Activated CD4-positive, alpha-beta memory T cell treated with anti-CD3 and anti-CD28 coated beads, Interleukin-2, amount 10 ng/mL, durations not matched to agents 7 days and 5 days (primary cell): ENCODE measurements at regions not wholly inside any gene's neighbourhood (a gene's known extent, or its start where the extent isn't known, plus 50 kb on each side); places are given as distances from the start of the nearest gene placed in this dataset.

ENCODE experiments used
- CTCF ChIA-PET: fragments of 350-600 bp; sonication (Branson Sonifier 250); formaldehyde crosslinking; loops from one replicate; lab custom pipeline; 2021; ENCODE audit warnings: antibody characterized with exemption, inconsistent platforms; lab: Charles Lee
- POLR2A ChIA-PET: fragments of 350-600 bp; sonication (Branson Sonifier 250); formaldehyde crosslinking; loops from one replicate; lab custom pipeline; 2021; ENCODE audit warnings: antibody characterized with exemption; lab: Charles Lee
- DNase-seq: peaks from one replicate; pipeline ENCODE4 v3.0.0-alpha.2; 2020
- H3K27ac Mint-ChIP-seq: one replicate; pipeline ENCODE4 v1.8.0; 2021; ENCODE audit warnings: mild to moderate bottlenecking, mixed read lengths
- H3K27me3 Mint-ChIP-seq: one replicate; pipeline ENCODE4 v1.8.0; 2021; ENCODE audit warnings: mixed read lengths
- H3K36me3 Mint-ChIP-seq: one replicate; pipeline ENCODE4 v1.8.0; 2021; ENCODE audit warnings: low read depth, mixed read lengths
- H3K4me1 Mint-ChIP-seq: one replicate; pipeline ENCODE4 v1.8.0; 2021; ENCODE audit warnings: mixed read lengths
- H3K4me3 Mint-ChIP-seq: one replicate; pipeline ENCODE4 v1.8.0; 2021; ENCODE audit warnings: mild to moderate bottlenecking, mixed read lengths
- H3K9me3 Mint-ChIP-seq: one replicate; pipeline ENCODE4 v1.8.0; 2021; ENCODE audit warnings: mixed read lengths

GRCh38 chr5:29649321-29649720, 1544.2 kb upstream of the CDH6 start:
- no peaks in the 10 kb centered on the region for H3K36me3 Mint-ChIP-seq
- DNase-seq: no peak
- H3K9me3 Mint-ChIP-seq: peaks cover 8% of the 10 kb centered on the region
- H3K4me1 Mint-ChIP-seq: no peaks in the 10 kb centered on the region
- H3K27ac Mint-ChIP-seq: no peak overlapping the region
- CTCF ChIA-PET: no interaction called here
- H3K27me3 Mint-ChIP-seq: no peaks in the 10 kb centered on the region
- H3K4me3 Mint-ChIP-seq: no peak overlapping the region
- POLR2A ChIA-PET: no interaction called here

DNA sequence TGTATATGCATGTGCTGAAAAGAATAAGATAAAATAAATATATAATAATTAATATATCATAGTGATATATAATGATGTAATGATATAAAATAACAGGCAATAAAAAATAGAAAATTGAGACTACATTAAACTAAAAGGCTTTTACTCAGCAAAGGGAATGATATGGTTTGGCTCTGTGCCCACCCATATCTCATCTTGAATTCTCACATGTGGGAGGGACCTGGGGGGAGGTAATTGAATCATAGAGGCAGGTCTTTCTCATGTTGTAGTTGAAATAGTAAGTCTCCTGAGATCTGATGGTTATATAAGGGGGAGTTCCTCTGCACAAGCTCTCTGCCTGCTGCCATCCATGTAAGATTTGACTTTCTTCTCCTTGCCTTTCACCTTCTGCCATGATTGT, 1550.9 kb upstream of the CDH6 start:
- POLR2A ChIA-PET: no interaction called here
- no peak overlapping the region for H3K4me3 Mint-ChIP-seq

GRCh38 chr5:29614206-29614605, 1579.3 kb upstream of the CDH6 start:
- DNase-seq: no peak
- ChIA-PET CTCF (no interaction called here), POLR2A (no interaction called here)
- no peaks in the 10 kb centered on the region for H3K36me3 Mint-ChIP-seq
- H3K4me1 Mint-ChIP-seq: no peaks in the 10 kb centered on the region
- no peak overlapping the region for H3K27ac Mint-ChIP-seq
- no peak overlapping the region for H3K4me3 Mint-ChIP-seq
- peaks cover 20% of the 10 kb centered on the region for H3K9me3 Mint-ChIP-seq
- no peaks in the 10 kb centered on the region for H3K27me3 Mint-ChIP-seq

More for the DNA sequence above, 1550.9 kb upstream of the CDH6 start:
- no peaks in the 10 kb centered on the region for H3K36me3 Mint-ChIP-seq
- CTCF ChIA-PET: no interaction called here
- H3K27me3 Mint-ChIP-seq: no peaks in the 10 kb centered on the region
- DNase-seq: no peak
- H3K4me1 Mint-ChIP-seq: no peaks in the 10 kb centered on the region
- peaks cover 14% of the 10 kb centered on the region for H3K9me3 Mint-ChIP-seq
- no peak overlapping the region for H3K27ac Mint-ChIP-seq

DNA sequence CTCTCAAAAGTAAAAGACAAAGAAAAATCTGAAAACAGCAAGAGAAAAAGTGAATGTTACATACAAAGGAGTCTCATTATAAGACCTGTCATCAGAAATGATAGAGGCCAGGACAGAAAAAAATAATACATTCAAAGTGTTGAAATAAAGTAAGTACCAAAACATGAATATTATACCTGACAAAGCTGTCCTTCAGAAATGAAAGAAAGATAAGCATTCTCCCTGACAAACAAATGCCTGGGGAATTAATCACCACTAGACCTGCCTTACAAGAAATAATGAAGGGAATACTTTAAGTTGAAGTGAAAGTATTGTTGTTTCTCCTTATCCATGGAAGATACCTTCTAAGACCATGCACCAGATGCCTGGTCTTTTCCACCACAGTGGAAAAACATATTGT, 1605.2 kb upstream of the CDH6 start:
- H3K4me3 Mint-ChIP-seq: no peak overlapping the region
- CTCF ChIA-PET: no interaction called here
- no peak for DNase-seq
- H3K4me1 Mint-ChIP-seq: no peaks in the 10 kb centered on the region
- H3K36me3 Mint-ChIP-seq: no peaks in the 10 kb centered on the region
- no peaks in the 10 kb centered on the region for H3K27me3 Mint-ChIP-seq
- POLR2A ChIA-PET: no interaction called here
- peaks cover 18% of the 10 kb centered on the region for H3K9me3 Mint-ChIP-seq
- no peak overlapping the region for H3K27ac Mint-ChIP-seq

- ChIA-PET CTCF (no interaction called here), POLR2A (no interaction called here)
- H3K9me3 Mint-ChIP-seq: peaks cover 19% of the 10 kb centered on the region
- no peak overlapping the region for H3K4me3 Mint-ChIP-seq
- no peak for DNase-seq
- H3K4me1 Mint-ChIP-seq: no peaks in the 10 kb centered on the region
- H3K27me3 Mint-ChIP-seq: no peaks in the 10 kb centered on the region
- no peaks in the 10 kb centered on the region for H3K36me3 Mint-ChIP-seq
- H3K27ac Mint-ChIP-seq: no peak overlapping the region
Measured at GRCh38 chr5:29587832-29588231, 1605.7 kb upstream of the CDH6 start.

DNA sequence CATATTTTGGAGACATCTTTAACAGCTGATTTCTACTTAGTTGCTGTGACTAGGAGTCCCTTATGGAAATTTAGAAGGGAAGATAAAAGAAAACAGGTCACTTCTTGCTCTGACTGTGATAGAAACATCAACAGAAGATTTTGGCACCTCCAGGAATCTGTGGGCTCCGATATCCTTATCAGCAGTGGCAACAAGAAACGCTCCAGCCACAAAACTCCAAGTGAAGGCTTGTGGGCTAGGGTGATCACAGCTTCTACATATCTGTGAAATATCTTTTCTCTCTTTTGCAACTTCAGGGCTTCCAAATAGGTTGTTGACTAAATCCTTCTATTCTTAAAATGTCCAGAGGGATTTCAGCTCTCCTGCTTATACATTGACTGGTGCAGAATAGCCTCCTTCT, 1625.5 kb upstream of the CDH6 start:
- Mint-ChIP-seq H3K36me3 (no peaks in the 10 kb centered on the region), H3K4me1 (no peaks in the 10 kb centered on the region), H3K9me3 (peaks cover 11% of the 10 kb centered on the region), H3K4me3 (no peak overlapping the region), H3K27me3 (no peaks in the 10 kb centered on the region), H3K27ac (no peak overlapping the region)
- DNase-seq: no peak
- ChIA-PET CTCF (no interaction called here), POLR2A (no interaction called here)

- POLR2A ChIA-PET: no interaction called here
- H3K9me3 Mint-ChIP-seq: peaks cover 2% of the 10 kb centered on the region
- DNase-seq: no peak
- CTCF ChIA-PET: no interaction called here
- no peaks in the 10 kb centered on the region for H3K36me3 Mint-ChIP-seq
- H3K4me1 Mint-ChIP-seq: no peaks in the 10 kb centered on the region
- no peak overlapping the region for H3K27ac Mint-ChIP-seq
- H3K27me3 Mint-ChIP-seq: no peaks in the 10 kb centered on the region
- no peak overlapping the region for H3K4me3 Mint-ChIP-seq
Measured at GRCh38 chr5:29561564-29561963, 1631.9 kb upstream of the CDH6 start.

DNA sequence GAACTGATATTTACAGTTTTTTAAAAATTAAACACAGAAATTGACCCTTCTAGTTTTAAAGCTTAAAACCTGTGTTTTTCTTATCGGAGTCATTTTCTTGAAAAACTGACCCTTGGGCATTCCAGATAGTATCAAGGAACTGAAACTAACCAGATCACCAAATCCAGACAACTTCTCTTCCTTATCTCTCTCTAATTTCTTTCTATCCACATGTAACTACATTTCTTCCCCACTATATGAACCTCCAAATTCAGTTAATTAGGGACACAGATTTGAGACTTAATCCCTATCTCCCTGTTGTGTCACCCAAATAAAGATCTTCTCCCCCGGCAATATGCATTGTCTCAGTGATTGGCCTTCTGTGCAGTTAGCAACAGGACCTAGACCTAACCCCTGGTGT, 1643.0 kb upstream of the CDH6 start:
- Mint-ChIP-seq H3K4me3 (no peak overlapping the region), H3K27ac (no peak overlapping the region), H3K4me1 (no peaks in the 10 kb centered on the region), H3K27me3 (no peaks in the 10 kb centered on the region), H3K36me3 (no peaks in the 10 kb centered on the region), H3K9me3 (peaks cover 9% of the 10 kb centered on the region)
- ChIA-PET CTCF (no interaction called here), POLR2A (no interaction called here)
- DNase-seq: no peak

- CTCF ChIA-PET: no interaction called here
- Mint-ChIP-seq H3K36me3 (no peaks in the 10 kb centered on the region), H3K4me1 (no peaks in the 10 kb centered on the region), H3K4me3 (no peak overlapping the region), H3K9me3 (peaks cover 13% of the 10 kb centered on the region), H3K27ac (no peak overlapping the region), H3K27me3 (no peaks in the 10 kb centered on the region)
- DNase-seq: no peak
- POLR2A ChIA-PET: no interaction called here
Measured at GRCh38 chr5:29548262-29548661, 1645.2 kb upstream of the CDH6 start.

DNA sequence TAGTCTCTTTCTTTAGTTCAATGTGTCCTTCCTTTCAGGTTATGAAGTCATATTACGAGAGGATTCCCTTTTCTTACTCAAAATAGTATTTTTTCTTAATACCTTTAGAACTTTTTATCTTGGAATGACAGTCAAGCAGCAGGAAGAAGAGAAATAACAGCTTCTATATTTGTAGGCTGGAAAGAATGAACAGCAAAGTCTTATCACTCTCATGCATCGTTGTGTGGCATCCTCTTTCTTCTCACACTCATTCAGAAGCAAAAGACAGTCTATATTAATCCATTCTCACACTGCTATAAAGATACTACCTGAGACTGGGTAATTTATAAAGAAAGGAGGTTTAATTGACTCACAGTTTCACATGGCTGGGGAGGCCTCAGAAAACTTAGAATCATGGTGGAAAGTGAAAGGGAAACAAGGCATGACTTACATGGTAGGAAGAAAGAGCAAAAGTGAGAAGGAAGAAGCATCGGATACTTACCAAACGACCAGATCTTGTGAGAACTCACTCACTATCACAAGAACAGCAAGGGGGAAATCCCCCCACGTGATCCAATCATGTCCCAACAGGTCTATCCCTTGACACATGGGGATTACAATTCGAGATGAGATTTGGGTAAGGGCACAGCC, 1646.1 kb upstream of the CDH6 start:
- H3K4me1 Mint-ChIP-seq: no peaks in the 10 kb centered on the region
- DNase-seq: no peak
- POLR2A ChIA-PET: no interaction called here

GRCh38 chr5:29543501-29543900, 1650.0 kb upstream of the CDH6 start:
- Mint-ChIP-seq H3K4me1 (no peaks in the 10 kb centered on the region), H3K4me3 (no peak overlapping the region), H3K36me3 (no peaks in the 10 kb centered on the region), H3K27ac (no peak overlapping the region), H3K27me3 (no peaks in the 10 kb centered on the region), H3K9me3 (peaks cover 26% of the 10 kb centered on the region)
- POLR2A ChIA-PET: no interaction called here
- no peak for DNase-seq
- CTCF ChIA-PET: no interaction called here

More for the DNA sequence above, 1646.1 kb upstream of the CDH6 start:
- H3K4me3 Mint-ChIP-seq: no peak overlapping the region
- H3K27me3 Mint-ChIP-seq: no peaks in the 10 kb centered on the region
- no peaks in the 10 kb centered on the region for H3K36me3 Mint-ChIP-seq
- H3K9me3 Mint-ChIP-seq: peaks cover 10% of the 10 kb centered on the region
- CTCF ChIA-PET: no interaction called here
- H3K27ac Mint-ChIP-seq: no peak overlapping the region

DNA sequence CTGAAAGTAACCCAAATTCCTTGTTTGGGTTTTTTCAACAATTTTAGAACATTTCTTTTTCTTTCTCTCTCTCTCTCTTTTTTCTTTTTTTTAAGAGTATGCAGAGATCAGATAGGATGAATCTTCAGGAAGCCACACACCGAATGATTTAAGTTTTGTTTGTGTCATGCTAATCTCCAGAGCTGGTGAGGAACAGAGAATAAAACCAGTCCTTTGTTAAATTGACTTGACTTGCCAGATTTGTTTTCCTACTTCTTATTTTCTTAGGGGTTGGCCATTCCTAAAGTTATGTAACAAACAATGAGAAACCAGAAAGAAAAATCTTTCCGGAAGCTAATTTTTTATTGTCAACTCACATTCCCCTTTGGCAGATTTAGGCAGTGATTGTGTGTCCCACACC, 1669.3 kb upstream of the CDH6 start:
- H3K27ac Mint-ChIP-seq: no peak overlapping the region
- H3K4me1 Mint-ChIP-seq: no peaks in the 10 kb centered on the region
- no peak overlapping the region for H3K4me3 Mint-ChIP-seq
- ChIA-PET CTCF (no interaction called here), POLR2A (no interaction called here)
- no peaks in the 10 kb centered on the region for H3K36me3 Mint-ChIP-seq
- DNase-seq: no peak
- no peaks in the 10 kb centered on the region for H3K27me3 Mint-ChIP-seq
- no peaks in the 10 kb centered on the region for H3K9me3 Mint-ChIP-seq

DNA sequence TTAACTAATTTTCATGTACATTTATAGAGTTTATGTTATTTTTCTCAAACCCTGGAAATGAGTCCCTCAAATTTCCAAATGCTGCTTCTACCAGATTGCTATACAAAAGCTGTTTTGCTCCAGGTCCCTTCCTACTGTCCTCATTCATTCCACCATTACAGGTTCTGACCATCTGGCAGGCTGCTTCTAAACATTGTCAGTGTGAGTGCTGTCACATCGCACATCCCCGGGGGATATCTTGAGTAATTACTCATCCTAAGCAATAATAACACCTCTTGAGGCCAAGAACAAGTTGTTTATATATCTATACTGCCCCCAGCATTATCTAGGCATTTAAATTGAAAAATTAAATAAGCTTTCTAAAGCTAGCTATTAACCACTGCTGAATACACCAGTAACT, 1675.3 kb upstream of the CDH6 start:
- Mint-ChIP-seq H3K36me3 (no peaks in the 10 kb centered on the region), H3K27ac (no peak overlapping the region), H3K9me3 (peaks cover 2% of the 10 kb centered on the region), H3K4me3 (no peak overlapping the region), H3K4me1 (no peaks in the 10 kb centered on the region), H3K27me3 (no peaks in the 10 kb centered on the region)
- no peak for DNase-seq
- CTCF ChIA-PET: no interaction called here
- POLR2A ChIA-PET: no interaction called here

- no peaks in the 10 kb centered on the region for H3K4me1 Mint-ChIP-seq
Measured at GRCh38 chr5:29516224-29516623, 1677.3 kb upstream of the CDH6 start.

More at GRCh38 chr5:29516224-29516623, 1677.3 kb upstream of the CDH6 start:
- CTCF ChIA-PET: no interaction called here
- POLR2A ChIA-PET: no interaction called here
- Mint-ChIP-seq H3K4me3 (no peak overlapping the region), H3K27me3 (no peaks in the 10 kb centered on the region), H3K9me3 (peaks cover 2% of the 10 kb centered on the region), H3K36me3 (no peaks in the 10 kb centered on the region), H3K27ac (no peak overlapping the region)
- no peak for DNase-seq
